HG02623 (cell line): ENCODE measurements at regions not wholly inside any gene's neighbourhood (a gene's known extent, or its start where the extent isn't known, plus 50 kb on each side); places are given as distances from the start of the nearest gene placed in this dataset.
"Not testable (repeated sequence)": the region's sequence is repeated elsewhere in the genome, so short reads cannot be mapped to it uniquely, and the experiment has no call there.

Experiments
- ATAC-seq: cut with Tn5 transposase; IDR thresholded peaks from one replicate; pipeline ENCODE4 v1.9.1; 2021; ENCODE audit warnings: moderate library complexity; ENCODE audit not compliant: unreplicated experiment

- ATAC-seq: no peak
Observed at GRCh38 chr2:18047896-18048657, 169.6 kb downstream of the KCNS3 start.

GRCh38 chr2:18047213-18047611 is 168.7 kb downstream of the KCNS3 start:
- ATAC-seq: no peak

GRCh38 chr2:18046558-18047212 is 168.2 kb downstream of the KCNS3 start:
- no peak for ATAC-seq

GRCh38 chr2:18046017-18046416 is 167.6 kb downstream of the KCNS3 start:
- ATAC-seq: no peak

- no peak for ATAC-seq
Observed at GRCh38 chr2:18045230-18045629, 166.8 kb downstream of the KCNS3 start.

GRCh38 chr2:18017381-18017780 is 138.9 kb downstream of the KCNS3 start:
- not testable (repeated sequence) for ATAC-seq

- no peak for ATAC-seq
Observed at GRCh38 chr2:18009891-18010290, 131.4 kb downstream of the KCNS3 start.

- ATAC-seq: no peak
Observed at GRCh38 chr2:18005411-18005810, 126.9 kb downstream of the KCNS3 start.

GRCh38 chr2:18001671-18002070 is 123.2 kb downstream of the KCNS3 start:
- ATAC-seq: no peak

GRCh38 chr2:17996978-17997377 is 118.5 kb downstream of the KCNS3 start:
- no peak for ATAC-seq

- ATAC-seq: no peak
Observed at GRCh38 chr2:17995593-17995992, 117.1 kb downstream of the KCNS3 start.
